Small intestine (tissue), 7 donors: ENCODE measurements at regions not wholly inside any gene's neighbourhood (a gene's known extent, or its start where the extent isn't known, plus 50 kb on each side); places are given as distances from the start of the nearest gene placed in this dataset.

Experiments
- DNase-seq, 2 donors: peaks; one replicate each; pipeline versions ENCODE4 v3.0.0 to v3.0.0-alpha.2; 2013
- FAIRE-seq: peaks from 2 replicates; lab custom pipeline; 2012; peaks lifted over from hg19 to GRCh38; lab: Jason Lieb, UNC
- H3K27ac ChIP-seq, 3 donors: one replicate each; pipeline ENCODE4 v1.5.1; 2013; ENCODE audit warnings: low read length in 2 of 3, mild to moderate bottlenecking in 2 of 3, control low read depth in 1 of 3, inconsistent platforms in 1 of 3, low read depth in 1 of 3, moderate library complexity in 1 of 3
- H3K27me3 ChIP-seq, 3 donors: one replicate each; pipeline ENCODE4 v1.6.1; 2013; ENCODE audit warnings: low read length in 3 of 3, inconsistent platforms in 1 of 3; ENCODE audit not compliant: control insufficient read depth in 3 of 3, insufficient read depth in 3 of 3
- H3K36me3 ChIP-seq, 3 donors: one replicate each; pipeline ENCODE4 v1.6.1; 2013; ENCODE audit warnings: low read length in 3 of 3, inconsistent platforms in 1 of 3, low read depth in 1 of 3, mild to moderate bottlenecking in 1 of 3, moderate library complexity in 1 of 3; ENCODE audit not compliant: control insufficient read depth in 3 of 3, insufficient read depth in 2 of 3
- H3K4me1 ChIP-seq, 3 donors: one replicate each; pipeline ENCODE4 v1.6.1; 2013; ENCODE audit warnings: low read length in 2 of 3, inconsistent platforms in 1 of 3, low read depth in 1 of 3, mild to moderate bottlenecking in 1 of 3, moderate library complexity in 1 of 3; ENCODE audit not compliant: control insufficient read depth in 3 of 3, insufficient read depth in 2 of 3
- H3K4me3 ChIP-seq, 3 donors: one replicate each; pipeline ENCODE4 v1.5.1; 2013; ENCODE audit warnings: low read length in 3 of 3, control low read depth in 1 of 3, inconsistent platforms in 1 of 3, low read depth in 1 of 3, mild to moderate bottlenecking in 1 of 3, moderate library complexity in 1 of 3
- H3K9me3 ChIP-seq, 2 donors: one replicate each; pipeline ENCODE4 v1.6.1; 2013; ENCODE audit warnings: low read depth in 1 of 2, low read length in 1 of 2; ENCODE audit not compliant: control insufficient read depth in 2 of 2, insufficient read depth in 1 of 2
- WGBS, 3 donors: extraction: QIAGEN DNeasy Blood & Tissue Kit; methylation state at CpG; one replicate each; pipeline ENCODE4 v1.1.7; 2013; 5-methylcytosine and 5-hydroxymethylcytosine counted together
- donor health status: healthy with polysubstance abuse.
- donor health status: control.
- donor health status: control.
- donor health status: Bipolar disorder and iron deficiency.
- donor health status: healthy.

DNA sequence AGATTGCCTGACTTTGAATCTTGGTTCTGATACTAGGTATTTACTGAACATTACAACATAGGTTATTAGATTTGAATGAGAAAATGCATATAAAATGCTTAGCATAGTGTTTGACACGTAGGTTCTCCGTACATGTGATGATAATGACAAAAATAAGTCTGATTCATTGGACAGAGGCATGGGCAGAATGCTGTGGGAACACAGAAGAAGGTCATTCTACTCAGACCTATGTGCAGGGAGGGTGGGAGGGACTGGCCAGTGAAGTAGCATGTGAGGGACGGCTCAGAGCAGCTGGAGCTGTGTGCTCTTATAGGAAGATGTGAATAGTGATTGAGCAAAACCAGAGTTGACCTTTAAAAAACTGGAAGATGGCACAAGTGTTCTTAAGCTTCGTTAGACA lies 256.8 kb upstream of the RAG2 start:
- no peaks in the 10 kb centered on the region for H3K27me3 ChIP-seq
- no peak for FAIRE-seq
- 49 to 60% (median 54%) methylated on average over 4 of the region's 4 CpGs for WGBS, 3 donors

GRCh38 chr11:36848660-36849059 lies 250.6 kb upstream of the RAG2 start:
- WGBS, 3 donors = 59 to 64% (median 59%) methylated on average over 2 of the region's 2 CpGs

More for the DNA sequence above, 256.8 kb upstream of the RAG2 start:
- Histone ChIP-seq H3K4me3 (no peak overlapping the region), H3K36me3 (no peaks in the 10 kb centered on the region), H3K27ac (no peak overlapping the region), H3K4me1 (no peaks in the 10 kb centered on the region), H3K9me3 (no peaks in the 10 kb centered on the region)
- DNase-seq = no peak

DNA sequence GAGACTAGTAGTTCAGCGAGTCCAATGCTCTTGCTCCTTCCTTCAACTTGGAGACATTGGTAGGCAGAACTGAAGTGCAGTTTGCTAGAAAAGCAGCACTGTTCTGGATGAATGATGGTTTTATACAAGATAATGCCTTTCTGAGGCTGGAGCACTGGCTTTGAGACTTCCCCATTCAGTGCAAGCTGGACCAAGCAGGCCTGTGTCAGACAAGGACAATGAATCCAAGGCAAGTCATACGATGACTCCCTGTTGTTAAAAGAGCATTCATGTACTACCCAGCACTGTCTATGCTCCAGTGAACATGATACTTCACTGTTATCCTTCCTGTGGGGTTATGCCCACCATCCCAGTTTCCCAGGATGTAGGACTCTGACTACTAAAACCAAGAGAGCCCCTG lies 242.3 kb upstream of the RAG2 start:
- H3K9me3 ChIP-seq = no peaks in the 10 kb centered on the region
- no peak overlapping the region for H3K4me3 ChIP-seq
- FAIRE-seq = no peak
- no peaks in the 10 kb centered on the region for H3K27me3 ChIP-seq
- 83 to 86% (median 86%) methylated on average over 2 of the region's 2 CpGs for WGBS, 3 donors
- H3K27ac ChIP-seq = no peak overlapping the region
- DNase-seq = no peak
- no peaks in the 10 kb centered on the region for H3K36me3 ChIP-seq
- no peaks in the 10 kb centered on the region for H3K4me1 ChIP-seq

More at GRCh38 chr11:36848660-36849059, 250.6 kb upstream of the RAG2 start:
- Histone ChIP-seq H3K9me3 (no peaks in the 10 kb centered on the region), H3K27me3 (no peaks in the 10 kb centered on the region), H3K4me1 (no peaks in the 10 kb centered on the region), H3K36me3 (no peaks in the 10 kb centered on the region), H3K4me3 (no peak overlapping the region), H3K27ac (no peak overlapping the region)
- DNase-seq (no peak), FAIRE-seq (no peak)

DNA sequence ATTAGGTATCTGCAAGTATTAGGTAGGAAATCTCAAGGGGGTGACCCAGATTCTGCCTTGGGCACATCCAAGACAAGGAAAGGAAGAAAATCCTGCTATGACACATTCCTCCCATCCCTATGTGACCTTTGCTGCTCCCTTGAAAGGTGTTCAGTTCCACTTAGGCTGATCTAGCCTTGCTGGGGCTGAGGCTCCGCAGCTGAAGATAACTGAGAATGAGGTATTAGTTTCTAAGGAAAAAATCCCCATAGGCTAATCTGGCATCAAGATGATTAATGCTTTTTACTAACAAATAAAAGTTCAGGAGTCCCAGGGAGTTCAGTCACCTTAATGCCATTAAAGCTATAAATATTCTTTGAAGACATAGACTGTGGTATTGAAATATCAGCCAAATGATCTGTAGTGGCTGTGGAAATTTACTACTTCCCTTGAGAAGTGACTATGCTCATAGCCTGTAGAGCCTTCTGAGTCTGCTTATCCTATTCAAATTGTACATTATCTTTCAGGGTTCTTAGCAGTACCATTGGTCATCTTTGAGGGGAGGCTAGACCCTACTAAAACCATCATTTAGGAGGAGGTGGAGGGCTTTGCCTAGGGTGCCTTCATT lies 239.9 kb upstream of the RAG2 start:
- DNase-seq (no peak), FAIRE-seq (no peak)
- 44 to 72% (median 57%) methylated on average over 1 of the region's 1 CpG for WGBS, 3 donors
- Histone ChIP-seq H3K4me3 (no peak overlapping the region), H3K27ac (no peak overlapping the region), H3K36me3 (no peaks in the 10 kb centered on the region), H3K4me1 (no peaks in the 10 kb centered on the region), H3K27me3 (no peaks in the 10 kb centered on the region), H3K9me3 (no peaks in the 10 kb centered on the region)

GRCh38 chr11:36825251-36825650 lies 227.2 kb upstream of the RAG2 start:
- no peaks in the 10 kb centered on the region for H3K36me3 ChIP-seq
- no peak overlapping the region for H3K27ac ChIP-seq
- FAIRE-seq = no peak
- no peaks in the 10 kb centered on the region for H3K9me3 ChIP-seq
- H3K27me3 ChIP-seq = no peaks in the 10 kb centered on the region
- no peak overlapping the region for H3K4me3 ChIP-seq
- H3K4me1 ChIP-seq = no peaks in the 10 kb centered on the region
- 85 to 86% (median 85%) methylated on average over 10 of the region's 10 CpGs for WGBS, 3 donors
- no peak for DNase-seq

GRCh38 chr11:36824349-36824748 lies 226.3 kb upstream of the RAG2 start:
- H3K36me3 ChIP-seq = no peaks in the 10 kb centered on the region
- H3K27ac ChIP-seq = no peak overlapping the region
- no peaks in the 10 kb centered on the region for H3K27me3 ChIP-seq
- H3K9me3 ChIP-seq = no peaks in the 10 kb centered on the region
- no peak for FAIRE-seq
- H3K4me1 ChIP-seq = no peaks in the 10 kb centered on the region
- no peak for DNase-seq
- no peak overlapping the region for H3K4me3 ChIP-seq
- 65 to 81% (median 74%) methylated on average over 1 of the region's 1 CpG for WGBS, 3 donors

DNA sequence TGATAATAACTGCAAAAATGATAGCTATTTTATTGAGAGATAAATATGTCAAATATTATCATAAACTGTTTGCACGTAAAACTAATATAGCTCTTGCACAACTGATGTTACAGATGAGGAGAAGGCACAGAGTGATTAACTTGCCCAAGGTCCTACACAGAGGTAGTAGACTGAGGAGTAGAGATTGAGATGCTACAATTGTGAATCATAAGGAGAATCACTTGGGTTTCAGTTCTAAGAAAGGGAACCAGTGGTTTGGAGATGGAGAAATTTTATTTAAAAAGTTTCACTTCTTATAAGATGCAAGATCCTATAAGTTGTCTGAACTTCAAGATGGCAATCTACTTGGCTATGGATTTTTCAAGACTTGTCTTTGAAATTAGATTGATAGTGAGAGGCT lies 224.8 kb upstream of the RAG2 start:
- Histone ChIP-seq H3K9me3 (no peaks in the 10 kb centered on the region), H3K27me3 (no peaks in the 10 kb centered on the region), H3K4me3 (no peak overlapping the region), H3K4me1 (no peaks in the 10 kb centered on the region), H3K27ac (no peak overlapping the region), H3K36me3 (no peaks in the 10 kb centered on the region)
- WGBS, 3 donors = 74 to 76% (median 75%) methylated on average over 1 of the region's 1 CpG
- FAIRE-seq (no peak), DNase-seq (no peak)

- Histone ChIP-seq H3K27me3 (no peaks in the 10 kb centered on the region), H3K4me3 (no peak overlapping the region), H3K27ac (no peak overlapping the region), H3K36me3 (no peaks in the 10 kb centered on the region), H3K9me3 (no peaks in the 10 kb centered on the region), H3K4me1 (no peaks in the 10 kb centered on the region)
- FAIRE-seq (no peak), DNase-seq (peak in 1 of 2 donors; percentile 5)
- 36 to 53% (median 36%) methylated on average over 2 of the region's 2 CpGs for WGBS, 3 donors
These were observed 220.4 kb upstream of the RAG2 start for GRCh38 chr11:36818410-36818809.

DNA sequence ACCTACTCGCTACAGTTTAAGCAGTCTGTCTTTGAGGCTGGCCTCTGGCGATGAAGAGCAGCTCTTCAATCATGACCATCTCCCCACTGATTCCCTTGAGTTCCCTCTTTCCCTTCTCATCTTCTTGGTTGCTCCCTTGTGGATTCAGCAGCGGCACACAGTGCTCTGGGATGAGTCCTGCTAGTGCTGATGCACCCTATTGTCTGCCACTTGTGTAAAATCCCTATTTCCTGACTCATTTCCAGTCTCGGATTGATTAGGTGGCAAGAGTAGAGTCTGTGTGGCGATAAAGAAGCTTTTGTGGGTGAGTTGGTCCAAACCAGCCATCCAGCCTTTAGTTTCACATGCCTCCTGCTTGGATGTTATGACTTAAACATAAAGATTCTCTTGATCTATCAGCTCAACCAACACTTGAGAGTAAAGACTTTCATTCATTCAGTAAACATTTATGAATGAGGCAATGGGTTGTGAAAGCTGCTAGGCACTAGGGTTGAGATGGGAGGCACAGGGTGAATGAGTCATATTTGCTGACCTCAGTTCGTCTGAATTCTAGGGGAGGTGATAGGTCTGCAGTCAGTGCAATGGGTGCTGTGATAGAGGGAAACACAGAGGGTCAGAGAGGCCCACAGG lies 219.4 kb upstream of the RAG2 start:
- no peaks in the 10 kb centered on the region for H3K4me1 ChIP-seq
- 69 to 77% (median 71%) methylated on average over 6 of the region's 6 CpGs for WGBS, 3 donors
- no peaks in the 10 kb centered on the region for H3K9me3 ChIP-seq
- H3K4me3 ChIP-seq = no peak overlapping the region
- H3K36me3 ChIP-seq = no peaks in the 10 kb centered on the region
- FAIRE-seq (no peak), DNase-seq (no peak)
- no peaks in the 10 kb centered on the region for H3K27me3 ChIP-seq
- no peak overlapping the region for H3K27ac ChIP-seq
